ENCODE measurements at regions not wholly inside any gene's neighbourhood (a gene's known extent, or its start where the extent isn't known, plus 50 kb on each side); places are given as distances from the start of the nearest gene placed in this dataset.

DNA sequence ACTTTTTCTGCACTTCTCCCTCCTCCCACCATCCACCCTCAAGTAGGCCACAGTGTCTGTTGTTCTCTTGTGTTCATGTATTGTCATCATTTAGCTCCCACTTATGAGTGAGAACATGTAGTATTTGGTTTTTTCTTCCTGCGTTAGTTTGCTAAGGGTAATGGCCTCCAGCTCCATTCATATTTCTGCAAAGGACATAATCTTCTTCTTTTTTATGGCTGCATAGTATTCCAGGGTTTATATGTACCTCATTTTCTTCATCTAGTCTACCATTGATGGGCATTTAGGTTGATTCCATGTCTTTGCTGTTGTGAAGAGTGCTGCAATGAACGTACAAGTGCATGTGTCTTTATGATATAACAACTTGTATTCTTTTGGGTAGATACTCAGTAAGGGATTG, 230.4 kb downstream of the ARL4A start:
- TF ChIP-seq HDGF (IDR thresholded peaks at IDR 0.05; ENCODE audit: borderline replicate concordance) (no peak), CTBP1 (IDR thresholded peaks at IDR 0.05; ENCODE audit: borderline replicate concordance) (no peak), ELF4 (IDR thresholded peaks at IDR 0.05) (no peak), L3MBTL2 (conservative IDR thresholded peaks at IDR 0.05) (no peak), ARNT (IDR thresholded peaks at IDR 0.05) (no peak), NFRKB (IDR thresholded peaks at IDR 0.05) (no peak), SUZ12 (IDR thresholded peaks at IDR 0.05) (no peak), LEF1 (IDR thresholded peaks at IDR 0.05; ENCODE audit: borderline replicate concordance) (no peak), TARDBP (IDR thresholded peaks at IDR 0.05) (no peak), ZNF384 (IDR thresholded peaks at IDR 0.05) (no peak), BHLHE40 (IDR thresholded peaks at IDR 0.05; ENCODE audit: borderline replicate concordance) (no peak)

Measured in HEK293T (cell line).